Neuron (in vitro differentiated cells): ENCODE measurements at regions not wholly inside any gene's neighbourhood (a gene's known extent, or its start where the extent isn't known, plus 50 kb on each side); places are given as distances from the start of the nearest gene placed in this dataset.
"Not testable (repeated sequence)": the region's sequence is repeated elsewhere in the genome, so short reads cannot be mapped to it uniquely, and the experiment has no call there.

Experiments
- H2AFZ ChIP-seq: one replicate; pipeline ENCODE4 v1.6.1; 2013; ENCODE audit warnings: low read depth, mild to moderate bottlenecking, inconsistent platforms, low read length, moderate library complexity
- H3K27me3 ChIP-seq: one replicate; pipeline ENCODE4 v1.6.1; 2013; ENCODE audit warnings: low read length; ENCODE audit not compliant: insufficient read depth
- H3K36me3 ChIP-seq: one replicate; pipeline ENCODE4 v1.6.1; 2013; ENCODE audit warnings: low read length; ENCODE audit not compliant: insufficient read depth
- H3K4me1 ChIP-seq: one replicate; pipeline ENCODE4 v1.6.1; 2013; ENCODE audit warnings: low read length; ENCODE audit not compliant: insufficient read depth
- H3K4me3 ChIP-seq: 2 replicates; pipeline ENCODE4 v1.5.1; 2013; ENCODE audit warnings: mild to moderate bottlenecking, low read length, moderate library complexity
- H3K9me3 ChIP-seq: one replicate; pipeline ENCODE4 v1.6.1; 2013; ENCODE audit warnings: low read length

- no peaks in the 10 kb centered on the region for H3K9me3 ChIP-seq
- H3K36me3 ChIP-seq, result no peaks in the 10 kb centered on the region
- H3K27me3 ChIP-seq, result no peaks in the 10 kb centered on the region
- H2AFZ ChIP-seq, result no peak overlapping the region
- H3K4me1 ChIP-seq, result no peaks in the 10 kb centered on the region
- no peak overlapping the region for H3K4me3 ChIP-seq
Measured at GRCh38 chr9:90514877-90515276, 127.7 kb downstream of the DIRAS2 start.

DNA sequence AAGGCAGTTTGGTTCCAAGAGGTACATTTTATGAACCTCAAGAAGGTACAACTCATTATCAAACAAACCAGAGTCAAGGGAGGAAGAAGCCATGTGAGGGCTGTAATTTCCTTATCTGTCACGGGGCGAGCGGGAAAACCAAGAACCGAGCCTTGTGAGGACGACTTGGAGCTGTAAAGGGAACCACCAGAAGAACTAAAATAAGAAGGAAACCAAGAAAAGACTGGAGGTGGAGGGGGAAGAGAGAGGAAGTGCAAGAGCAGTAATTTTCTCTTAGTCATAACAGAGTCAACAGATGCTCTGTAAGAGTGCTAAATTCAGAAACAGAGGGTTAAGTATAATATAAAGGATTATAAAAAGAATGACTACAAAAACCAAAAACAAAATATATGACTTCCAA lies 127.1 kb downstream of the DIRAS2 start:
- H2AFZ ChIP-seq, result no peak overlapping the region
- H3K4me3 ChIP-seq, result no peak overlapping the region
- no peaks in the 10 kb centered on the region for H3K36me3 ChIP-seq
- H3K4me1 ChIP-seq, result no peaks in the 10 kb centered on the region
- H3K9me3 ChIP-seq, result no peaks in the 10 kb centered on the region
- no peaks in the 10 kb centered on the region for H3K27me3 ChIP-seq

GRCh38 chr9:90517103-90517502 lies 125.5 kb downstream of the DIRAS2 start:
- no peak overlapping the region for H3K4me3 ChIP-seq
- no peaks in the 10 kb centered on the region for H3K9me3 ChIP-seq
- H3K36me3 ChIP-seq, result no peaks in the 10 kb centered on the region
- H3K27me3 ChIP-seq, result no peaks in the 10 kb centered on the region
- H3K4me1 ChIP-seq, result no peaks in the 10 kb centered on the region
- no peak overlapping the region for H2AFZ ChIP-seq

- Histone ChIP-seq H3K9me3 (no peaks in the 10 kb centered on the region), H3K36me3 (no peaks in the 10 kb centered on the region), H2AFZ (no peak overlapping the region), H3K27me3 (no peaks in the 10 kb centered on the region), H3K4me1 (no peaks in the 10 kb centered on the region), H3K4me3 (no peak overlapping the region)
Measured at GRCh38 chr9:90521811-90522570, 120.6 kb downstream of the DIRAS2 start.

DNA sequence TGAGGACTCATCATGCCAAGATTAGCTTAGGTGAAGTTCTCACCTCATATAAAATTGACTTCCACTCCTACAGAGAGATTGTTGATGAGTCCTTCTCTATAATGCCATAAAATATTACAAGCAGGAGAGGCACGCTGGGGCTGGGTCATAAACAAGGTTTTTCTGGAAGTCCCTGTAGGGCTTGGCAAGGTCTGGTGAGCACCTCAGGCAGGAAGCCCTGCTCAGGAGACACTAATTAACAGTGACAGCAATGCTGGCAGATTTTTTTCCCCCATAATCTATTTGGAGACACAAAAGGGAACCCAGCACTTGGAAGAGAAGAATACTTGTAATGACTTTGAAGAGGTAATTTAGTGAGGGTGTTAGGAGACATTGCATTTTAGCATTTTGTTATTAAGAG lies 118.7 kb downstream of the DIRAS2 start:
- H3K4me3 ChIP-seq, result no peak overlapping the region
- no peaks in the 10 kb centered on the region for H3K36me3 ChIP-seq
- H3K27me3 ChIP-seq, result no peaks in the 10 kb centered on the region
- no peaks in the 10 kb centered on the region for H3K9me3 ChIP-seq
- H2AFZ ChIP-seq, result no peak overlapping the region
- H3K4me1 ChIP-seq, result no peaks in the 10 kb centered on the region

GRCh38 chr9:90526386-90526785 lies 116.2 kb downstream of the DIRAS2 start:
- Histone ChIP-seq H3K9me3 (no peaks in the 10 kb centered on the region), H2AFZ (no peak overlapping the region), H3K4me1 (no peaks in the 10 kb centered on the region), H3K4me3 (no peak overlapping the region), H3K27me3 (no peaks in the 10 kb centered on the region), H3K36me3 (no peaks in the 10 kb centered on the region)

- H3K9me3 ChIP-seq, H3K4me1 ChIP-seq, H3K36me3 ChIP-seq, H3K27me3 ChIP-seq, H2AFZ ChIP-seq, H3K4me3 ChIP-seq: not testable (repeated sequence)
Measured at GRCh38 chr9:90536094-90536493, 106.5 kb downstream of the DIRAS2 start.

DNA sequence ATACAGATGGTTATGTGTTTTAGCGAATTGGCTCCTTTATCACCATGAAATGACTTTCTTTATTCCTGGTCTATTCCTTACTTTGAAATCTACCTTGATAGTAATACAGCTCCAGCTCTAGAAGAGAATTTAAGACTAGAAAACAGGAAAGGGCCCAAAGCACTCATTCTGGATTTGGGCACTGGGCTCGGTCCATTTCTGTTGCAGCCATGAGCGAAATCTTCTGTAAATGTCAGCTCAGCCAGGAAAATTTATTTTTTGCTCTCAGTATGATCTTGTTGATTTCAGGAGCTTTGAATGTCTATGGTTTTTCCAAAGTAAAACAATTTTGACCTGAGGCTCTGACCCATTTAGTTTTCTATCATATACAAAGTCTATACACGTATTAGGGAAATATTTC lies 104.1 kb downstream of the DIRAS2 start:
- no peak overlapping the region for H2AFZ ChIP-seq
- H3K4me3 ChIP-seq, result no peak overlapping the region
- no peaks in the 10 kb centered on the region for H3K36me3 ChIP-seq
- no peaks in the 10 kb centered on the region for H3K9me3 ChIP-seq
- H3K27me3 ChIP-seq, result no peaks in the 10 kb centered on the region
- H3K4me1 ChIP-seq, result peaks cover 6% of the 10 kb centered on the region

- Histone ChIP-seq H3K36me3 (no peaks in the 10 kb centered on the region), H3K9me3 (no peaks in the 10 kb centered on the region), H3K4me3 (no peak overlapping the region), H3K27me3 (no peaks in the 10 kb centered on the region), H2AFZ (no peak overlapping the region), H3K4me1 (peaks cover 8% of the 10 kb centered on the region)
Measured at GRCh38 chr9:90539286-90539685, 103.3 kb downstream of the DIRAS2 start.

DNA sequence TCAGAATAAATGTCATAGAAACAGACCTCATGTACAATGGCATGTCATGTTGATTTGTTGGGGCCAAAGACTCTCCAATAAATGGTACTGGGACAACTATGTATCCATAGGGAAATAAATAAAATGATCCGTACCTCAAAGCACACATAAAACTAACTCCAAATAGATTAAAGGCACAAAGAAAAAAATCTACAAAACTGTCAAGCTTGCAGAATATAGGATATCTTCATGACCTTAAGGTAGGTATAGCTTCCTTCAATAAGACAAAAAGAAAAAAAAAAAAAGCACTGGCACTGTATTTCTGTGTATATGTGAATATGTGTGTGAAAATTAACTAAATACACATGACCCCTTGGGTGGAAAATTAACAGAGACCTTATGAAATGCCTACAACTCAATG lies 101.9 kb downstream of the DIRAS2 start:
- Histone ChIP-seq H3K4me3 (no peak overlapping the region), H3K4me1 (peaks cover 22% of the 10 kb centered on the region), H2AFZ (no peak overlapping the region), H3K36me3 (no peaks in the 10 kb centered on the region), H3K27me3 (no peaks in the 10 kb centered on the region), H3K9me3 (no peaks in the 10 kb centered on the region)

- H3K36me3 ChIP-seq, result no peaks in the 10 kb centered on the region
- no peak overlapping the region for H3K4me3 ChIP-seq
- H2AFZ ChIP-seq, result no peak overlapping the region
- H3K4me1 ChIP-seq, result peaks cover 36% of the 10 kb centered on the region
- H3K27me3 ChIP-seq, result no peaks in the 10 kb centered on the region
- H3K9me3 ChIP-seq, result no peaks in the 10 kb centered on the region
Measured at GRCh38 chr9:90544488-90544887, 98.1 kb downstream of the DIRAS2 start.

DNA sequence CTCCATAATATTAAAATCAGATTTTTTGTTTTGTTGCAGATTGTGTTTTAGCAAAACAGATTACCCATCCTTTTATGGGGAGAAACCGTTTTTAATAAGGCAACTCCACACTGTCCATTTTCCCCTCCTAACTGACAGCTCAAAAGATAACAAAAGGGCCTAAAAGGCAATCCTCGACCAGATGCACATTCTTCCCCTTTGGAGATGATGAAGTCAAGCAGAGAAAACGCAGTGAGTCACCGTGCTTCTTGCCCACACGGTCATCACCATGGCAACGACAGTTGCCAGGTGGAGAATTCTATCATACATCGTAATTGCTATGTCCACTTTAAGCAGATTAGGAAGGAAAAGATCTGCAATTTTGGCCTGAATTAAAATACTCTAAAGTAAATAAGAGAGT lies 96.4 kb downstream of the DIRAS2 start:
- no peak overlapping the region for H3K4me3 ChIP-seq
- H2AFZ ChIP-seq, result no peak overlapping the region
- no peaks in the 10 kb centered on the region for H3K36me3 ChIP-seq
- no peaks in the 10 kb centered on the region for H3K27me3 ChIP-seq
- H3K4me1 ChIP-seq, result peaks cover 36% of the 10 kb centered on the region
- no peaks in the 10 kb centered on the region for H3K9me3 ChIP-seq

GRCh38 chr9:90547896-90548295 lies 94.7 kb downstream of the DIRAS2 start:
- no peak overlapping the region for H2AFZ ChIP-seq
- no peaks in the 10 kb centered on the region for H3K9me3 ChIP-seq
- H3K27me3 ChIP-seq, result no peaks in the 10 kb centered on the region
- H3K4me3 ChIP-seq, result no peak overlapping the region
- no peaks in the 10 kb centered on the region for H3K36me3 ChIP-seq
- H3K4me1 ChIP-seq, result peaks cover 36% of the 10 kb centered on the region

GRCh38 chr9:90552317-90552716 lies 90.3 kb downstream of the DIRAS2 start:
- Histone ChIP-seq H3K9me3 (no peaks in the 10 kb centered on the region), H3K4me3 (no peak overlapping the region), H3K36me3 (no peaks in the 10 kb centered on the region), H3K27me3 (no peaks in the 10 kb centered on the region), H2AFZ (no peak overlapping the region), H3K4me1 (peaks cover 15% of the 10 kb centered on the region)
